Gastrocnemius medialis (tissue), 4 donors: ENCODE measurements at regions not wholly inside any gene's neighbourhood (a gene's known extent, or its start where the extent isn't known, plus 50 kb on each side); places are given as distances from the start of the nearest gene placed in this dataset.

Experiments
- POLR2A ChIP-seq, 2 donors: fragments of 450-650 bp; IDR thresholded peaks; one replicate each; pipeline ENCODE4 v1.6.1; 2017; ENCODE audit warnings: antibody characterized with exemption in 2 of 2, mild to moderate bottlenecking in 2 of 2, moderate library complexity in 2 of 2
- TF ChIP-seq, protein P1 (sequence below), 5 experiments: fragments of 450-650 bp in 3 of 5; fragments of 200-600 bp in 2 of 5; sonication (generic) in 2 of 5; IDR thresholded peaks in 4 of 5; conservative IDR thresholded peaks in 1 of 5; 1 replicate in 4 of 5; 2 replicates in 1 of 5; pipeline ENCODE4 v1.5.1; 2016 to 2019; ENCODE audit warnings: antibody characterized with exemption in 5 of 5, mild to moderate bottlenecking in 3 of 5, moderate library complexity in 3 of 5

DNA sequence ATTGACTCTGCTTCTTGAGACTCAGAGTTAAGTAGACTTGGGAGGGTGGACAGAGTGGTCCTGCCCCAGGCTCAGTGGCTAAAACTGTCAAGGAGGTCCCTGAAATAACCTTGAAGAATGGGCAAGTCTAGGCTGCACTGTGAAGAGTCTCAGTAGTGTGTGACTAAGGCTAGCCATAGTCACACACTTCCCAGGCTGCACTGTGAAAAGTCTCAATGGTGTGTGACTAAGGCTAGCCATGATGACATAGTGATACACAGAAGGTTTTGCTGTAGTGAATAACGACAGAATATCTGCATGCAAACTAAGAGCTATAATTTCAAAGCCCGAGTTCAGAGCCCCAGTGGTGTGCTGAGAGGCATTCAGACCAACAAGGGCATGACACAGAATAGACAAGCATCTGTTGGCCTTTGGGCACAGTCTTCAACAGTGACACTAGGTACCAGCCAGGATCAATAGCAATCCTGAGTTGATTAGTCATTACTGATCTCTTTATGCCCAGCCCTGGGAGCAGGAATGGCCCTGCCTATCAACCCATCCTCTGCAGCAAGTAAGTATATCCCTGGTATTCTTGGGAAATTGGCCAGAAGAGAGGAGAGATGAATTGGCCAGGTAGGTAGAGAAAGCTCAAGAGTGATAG, 72.4 kb upstream of the BBX start:
- TF ChIP-seq, protein P1, sequence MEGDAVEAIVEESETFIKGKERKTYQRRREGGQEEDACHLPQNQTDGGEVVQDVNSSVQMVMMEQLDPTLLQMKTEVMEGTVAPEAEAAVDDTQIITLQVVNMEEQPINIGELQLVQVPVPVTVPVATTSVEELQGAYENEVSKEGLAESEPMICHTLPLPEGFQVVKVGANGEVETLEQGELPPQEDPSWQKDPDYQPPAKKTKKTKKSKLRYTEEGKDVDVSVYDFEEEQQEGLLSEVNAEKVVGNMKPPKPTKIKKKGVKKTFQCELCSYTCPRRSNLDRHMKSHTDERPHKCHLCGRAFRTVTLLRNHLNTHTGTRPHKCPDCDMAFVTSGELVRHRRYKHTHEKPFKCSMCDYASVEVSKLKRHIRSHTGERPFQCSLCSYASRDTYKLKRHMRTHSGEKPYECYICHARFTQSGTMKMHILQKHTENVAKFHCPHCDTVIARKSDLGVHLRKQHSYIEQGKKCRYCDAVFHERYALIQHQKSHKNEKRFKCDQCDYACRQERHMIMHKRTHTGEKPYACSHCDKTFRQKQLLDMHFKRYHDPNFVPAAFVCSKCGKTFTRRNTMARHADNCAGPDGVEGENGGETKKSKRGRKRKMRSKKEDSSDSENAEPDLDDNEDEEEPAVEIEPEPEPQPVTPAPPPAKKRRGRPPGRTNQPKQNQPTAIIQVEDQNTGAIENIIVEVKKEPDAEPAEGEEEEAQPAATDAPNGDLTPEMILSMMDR (IDR thresholded peaks at IDR 0.05 in 4 of 5, conservative IDR thresholded peaks at IDR 0.05 in 1 of 5): no peak
- no peak for TF ChIP-seq POLR2A (IDR thresholded peaks at IDR 0.05)
